ENCODE measurements at regions not wholly inside any gene's neighbourhood (a gene's known extent, or its start where the extent isn't known, plus 50 kb on each side); places are given as distances from the start of the nearest gene placed in this dataset.

- TF ChIP-seq UBTF (IDR thresholded peaks at IDR 0.05; ENCODE audit: borderline replicate concordance in 1 of 2, low read depth in 2 of 2, low read length in 2 of 2): no peak
- no peak for TF ChIP-seq HDAC6 (IDR thresholded peaks at IDR 0.05; ENCODE audit: low read depth, low read length)
- no peak for TF ChIP-seq CTCF (IDR thresholded peaks at IDR 0.05 in 2 of 3, conservative IDR thresholded peaks at IDR 0.05 in 1 of 3; ENCODE audit: insufficient read depth in 2 of 3, low read depth in 1 of 3, low read length in 3 of 3)
- no peak for TF ChIP-seq XRCC3 (IDR thresholded peaks at IDR 0.05)
- TF ChIP-seq SIN3B (IDR thresholded peaks at IDR 0.05; ENCODE audit: low read depth): no peak
- no peak for TF ChIP-seq KAT2B (IDR thresholded peaks at IDR 0.05; ENCODE audit: low read depth, low read length)
- TF ChIP-seq BHLHE40 (IDR thresholded peaks at IDR 0.05; ENCODE audit: low read length): no peak
- no peak for TF ChIP-seq ZNF274 (IDR thresholded peaks at IDR 0.05; ENCODE audit: borderline replicate concordance, low read depth, low read length)
- TF ChIP-seq ZNF561 (CRISPR knock-in tag; conservative IDR thresholded peaks at IDR 0.05): no peak
- no peak for TF ChIP-seq CBX3 (IDR thresholded peaks at IDR 0.05; ENCODE audit: borderline replicate concordance in 1 of 2, low read length in 2 of 2)
- no peak for TF ChIP-seq ZNF408 (CRISPR knock-in tag; IDR thresholded peaks at IDR 0.05; ENCODE audit: low read depth)
- TF ChIP-seq ZNF146 (CRISPR knock-in tag; IDR thresholded peaks at IDR 0.05; ENCODE audit: unreplicated experiment): no peak
Measured at GRCh38 chr6:47129129-47129528, 87.0 kb upstream of the ADGRF1 start.
